ENCODE measurements at regions not wholly inside any gene's neighbourhood (a gene's known extent, or its start where the extent isn't known, plus 50 kb on each side); places are given as distances from the start of the nearest gene placed in this dataset.

DNA sequence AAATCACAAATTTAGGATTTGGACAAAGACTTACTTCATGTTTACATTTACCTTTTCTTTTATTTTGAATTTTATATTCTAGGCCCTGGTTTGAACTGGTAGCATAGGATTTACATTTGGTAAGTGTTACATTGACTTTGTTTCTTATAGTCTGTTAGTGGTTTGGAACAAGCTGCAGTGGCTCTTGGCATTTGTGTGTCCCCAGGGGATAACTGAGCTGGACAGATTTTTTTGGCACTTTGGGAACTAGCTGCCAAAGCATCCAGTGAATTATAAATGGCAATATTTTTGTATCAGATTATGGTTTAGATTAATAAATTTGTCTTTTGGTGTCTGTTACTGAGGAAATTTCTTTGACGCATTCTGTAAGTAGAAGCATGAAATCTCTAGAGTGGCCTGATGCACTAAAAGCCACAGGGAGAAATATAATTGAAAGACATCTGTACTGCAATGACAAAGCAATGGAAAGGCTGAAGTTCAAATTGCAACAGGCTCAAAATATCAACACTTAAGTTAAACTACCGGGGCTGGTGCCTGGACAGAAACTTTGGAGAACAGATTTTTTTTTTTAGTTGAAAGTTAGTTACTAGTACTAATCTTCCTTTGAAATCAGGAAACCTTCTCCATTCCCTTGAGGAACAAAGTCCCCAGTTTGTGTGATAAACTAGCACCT, 107.6 kb upstream of the PLCXD3 start:
- intact Hi-C loops (cut with DNase I), result no loop called here
- TF ChIP-seq, protein P1, sequence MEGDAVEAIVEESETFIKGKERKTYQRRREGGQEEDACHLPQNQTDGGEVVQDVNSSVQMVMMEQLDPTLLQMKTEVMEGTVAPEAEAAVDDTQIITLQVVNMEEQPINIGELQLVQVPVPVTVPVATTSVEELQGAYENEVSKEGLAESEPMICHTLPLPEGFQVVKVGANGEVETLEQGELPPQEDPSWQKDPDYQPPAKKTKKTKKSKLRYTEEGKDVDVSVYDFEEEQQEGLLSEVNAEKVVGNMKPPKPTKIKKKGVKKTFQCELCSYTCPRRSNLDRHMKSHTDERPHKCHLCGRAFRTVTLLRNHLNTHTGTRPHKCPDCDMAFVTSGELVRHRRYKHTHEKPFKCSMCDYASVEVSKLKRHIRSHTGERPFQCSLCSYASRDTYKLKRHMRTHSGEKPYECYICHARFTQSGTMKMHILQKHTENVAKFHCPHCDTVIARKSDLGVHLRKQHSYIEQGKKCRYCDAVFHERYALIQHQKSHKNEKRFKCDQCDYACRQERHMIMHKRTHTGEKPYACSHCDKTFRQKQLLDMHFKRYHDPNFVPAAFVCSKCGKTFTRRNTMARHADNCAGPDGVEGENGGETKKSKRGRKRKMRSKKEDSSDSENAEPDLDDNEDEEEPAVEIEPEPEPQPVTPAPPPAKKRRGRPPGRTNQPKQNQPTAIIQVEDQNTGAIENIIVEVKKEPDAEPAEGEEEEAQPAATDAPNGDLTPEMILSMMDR (IDR thresholded peaks at IDR 0.05), result no peak
- no peak for DNase-seq
- ATAC-seq, result no peak
- Histone ChIP-seq H3K9me3 (no peaks in the 10 kb centered on the region), H3K4me1 (no peaks in the 10 kb centered on the region), H3K4me3 (no peak overlapping the region), H3K36me3 (ENCODE audit: insufficient read depth in 1 of 2, low read depth in 1 of 2) (no peaks in the 10 kb centered on the region), H3K27ac (no peak overlapping the region), H3K27me3 (ENCODE audit: insufficient read depth in 3 of 3, low read length in 2 of 3) (no peaks in the 10 kb centered on the region)
- WGBS, 3 donors, result 35 to 47% (median 36%) methylated on average over 2 of the region's 2 CpGs

DNA sequence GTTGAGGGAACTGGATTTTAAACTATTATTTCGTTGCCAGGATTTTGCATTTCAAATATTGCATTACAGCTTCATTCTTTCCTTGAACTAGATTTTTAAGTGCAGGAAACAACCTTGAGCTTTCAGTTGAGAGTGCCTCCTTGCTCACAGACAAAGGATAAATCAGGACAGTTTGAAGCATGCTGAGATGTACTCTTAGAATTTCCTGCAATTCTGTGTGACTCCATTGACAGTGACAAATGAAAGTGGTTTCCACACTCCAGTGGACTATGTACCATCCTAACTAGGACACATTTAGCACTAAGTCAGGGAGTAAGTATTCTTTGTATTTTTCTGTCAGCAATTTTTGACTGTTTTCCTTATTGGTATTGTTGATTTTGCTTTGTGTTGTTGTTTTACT, 100.0 kb upstream of the PLCXD3 start:
- DNase-seq, result no peak
- WGBS, 3 donors, result 32 to 58% (median 53%) methylated on average over 1 of the region's 1 CpG

DNA sequence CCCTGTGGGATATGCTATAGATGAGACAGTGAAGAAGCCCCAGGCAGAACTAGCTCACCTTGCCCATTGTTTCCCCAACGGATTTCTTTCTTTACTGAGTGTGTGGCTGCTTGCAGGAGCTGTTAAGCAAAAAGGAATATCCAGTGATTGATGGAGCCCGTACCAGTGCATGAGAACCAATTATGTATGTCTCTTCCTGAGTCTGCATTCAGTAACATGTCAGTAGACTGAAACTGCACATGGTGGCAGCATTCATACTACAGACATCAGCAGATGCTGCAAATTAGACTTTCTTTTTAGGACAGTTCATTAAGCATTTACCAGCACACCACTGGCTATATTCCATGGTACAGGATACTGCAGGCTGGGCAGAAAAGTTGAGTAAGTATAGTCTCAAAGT, 90.3 kb upstream of the PLCXD3 start:
- ATAC-seq, result no peak
- Histone ChIP-seq H3K36me3 (ENCODE audit: insufficient read depth in 1 of 2, low read depth in 1 of 2) (no peaks in the 10 kb centered on the region), H3K4me3 (no peak overlapping the region), H3K27ac (no peak overlapping the region), H3K4me1 (no peaks in the 10 kb centered on the region), H3K9me3 (no peaks in the 10 kb centered on the region), H3K27me3 (ENCODE audit: insufficient read depth in 3 of 3, low read length in 2 of 3) (no peaks in the 10 kb centered on the region)
- TF ChIP-seq, protein P1 (IDR thresholded peaks at IDR 0.05), result no peak
- intact Hi-C loops (cut with DNase I), result no loop called here
- DNase-seq, result no peak
- 53 to 64% (median 63%) methylated on average over 2 of the region's 2 CpGs for WGBS, 3 donors

More for the DNA sequence above, 100.0 kb upstream of the PLCXD3 start:
- Histone ChIP-seq H3K4me3 (no peak overlapping the region), H3K36me3 (ENCODE audit: insufficient read depth in 1 of 2, low read depth in 1 of 2) (no peaks in the 10 kb centered on the region), H3K4me1 (no peaks in the 10 kb centered on the region), H3K9me3 (no peaks in the 10 kb centered on the region), H3K27me3 (ENCODE audit: insufficient read depth in 3 of 3, low read length in 2 of 3) (no peaks in the 10 kb centered on the region), H3K27ac (no peak overlapping the region)
- intact Hi-C loops (cut with DNase I), result no loop called here
- ATAC-seq, result no peak
- TF ChIP-seq, protein P1 (IDR thresholded peaks at IDR 0.05), result no peak

DNA sequence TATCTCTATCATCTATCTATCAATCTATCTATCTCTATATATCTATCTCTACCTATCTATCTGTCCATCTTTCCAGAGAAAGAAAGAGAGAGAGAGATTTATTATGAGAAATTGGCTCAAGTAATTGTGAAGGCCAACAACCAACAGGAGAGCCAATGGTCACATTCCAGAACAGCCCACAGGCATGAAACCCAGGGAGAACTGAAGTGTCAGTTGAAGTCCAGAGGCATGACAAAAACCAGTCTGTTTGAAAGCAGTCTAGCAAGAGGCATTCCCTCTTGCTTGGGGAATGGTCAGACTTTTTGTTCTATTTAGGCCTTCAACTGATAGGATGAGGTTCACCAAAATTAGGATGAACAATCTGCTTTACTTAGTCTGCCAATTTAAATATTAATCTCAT, 87.6 kb upstream of the PLCXD3 start:
- H3K9me3 ChIP-seq, result no peaks in the 10 kb centered on the region
- TF ChIP-seq, protein P1 (IDR thresholded peaks at IDR 0.05), result no peak
- no peak for ATAC-seq
- no peaks in the 10 kb centered on the region for H3K4me1 ChIP-seq
- no peaks in the 10 kb centered on the region for H3K27me3 ChIP-seq (ENCODE audit: insufficient read depth in 3 of 3, low read length in 2 of 3)
- no peaks in the 10 kb centered on the region for H3K36me3 ChIP-seq (ENCODE audit: insufficient read depth in 1 of 2, low read depth in 1 of 2)
- no peak for DNase-seq
- H3K4me3 ChIP-seq, result no peak overlapping the region
- no peak overlapping the region for H3K27ac ChIP-seq
- intact Hi-C loops (cut with DNase I), result no loop called here

DNA sequence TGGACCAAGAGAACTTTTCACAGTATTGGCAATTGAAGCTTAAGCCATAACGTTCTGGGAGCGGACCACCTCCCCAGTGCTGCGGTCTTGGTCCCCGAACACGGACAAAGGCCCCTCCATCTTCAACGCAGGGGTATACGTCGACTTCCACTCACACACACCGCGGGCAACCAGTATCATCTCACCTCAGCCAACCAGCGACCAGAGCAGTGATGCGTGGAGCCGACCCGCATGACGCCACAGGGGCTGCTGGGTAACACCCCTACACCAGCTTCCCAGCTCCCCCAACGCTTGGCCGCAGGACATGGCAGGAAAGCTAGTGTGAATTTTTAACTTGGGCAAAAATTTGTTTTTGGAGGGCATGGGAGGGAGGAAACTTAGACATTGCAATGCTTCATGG, 77.3 kb upstream of the PLCXD3 start:
- TF ChIP-seq, protein P1 (IDR thresholded peaks at IDR 0.05), result no peak
- ATAC-seq (no peak), DNase-seq (no peak)
- intact Hi-C loops (cut with DNase I), result no loop called here
- Histone ChIP-seq H3K36me3 (ENCODE audit: insufficient read depth in 1 of 2, low read depth in 1 of 2) (no peaks in the 10 kb centered on the region), H3K9me3 (no peaks in the 10 kb centered on the region), H3K4me1 (no peaks in the 10 kb centered on the region), H3K27me3 (ENCODE audit: insufficient read depth in 3 of 3, low read length in 2 of 3) (no peaks in the 10 kb centered on the region), H3K4me3 (no peak overlapping the region), H3K27ac (no peak overlapping the region)
- WGBS, 3 donors, result 94% methylated on average over 17 of the region's 17 CpGs
